HEK293T (cell line): ENCODE measurements at regions not wholly inside any gene's neighbourhood (a gene's known extent, or its start where the extent isn't known, plus 50 kb on each side); places are given as distances from the start of the nearest gene placed in this dataset.

ENCODE experiments used
- BHLHE40 ChIP-seq: fragments of 450-650 bp; IDR thresholded peaks from 2 replicates; pipeline ENCODE4 v1.6.1; 2016; ENCODE audit warnings: mild to moderate bottlenecking, moderate library complexity, borderline replicate concordance
- CTBP1 ChIP-seq: fragments of 450-650 bp; IDR thresholded peaks from 2 replicates; pipeline ENCODE4 v1.6.1; 2016; ENCODE audit warnings: borderline replicate concordance
- FOXK2 ChIP-seq: fragments of 450-650 bp; IDR thresholded peaks from 2 replicates; pipeline ENCODE4 v1.6.1; 2016; ENCODE audit warnings: mild to moderate bottlenecking
- FOXM1 ChIP-seq: fragments of 450-650 bp; IDR thresholded peaks from 2 replicates; pipeline ENCODE4 v1.6.1; 2017; ENCODE audit warnings: mild to moderate bottlenecking, borderline replicate concordance
- L3MBTL2 ChIP-seq: fragments of 450-650 bp; conservative IDR thresholded peaks from 2 replicates; pipeline ENCODE4 v1.6.1; 2016; ENCODE audit warnings: mild to moderate bottlenecking
- LEF1 ChIP-seq: fragments of 450-650 bp; IDR thresholded peaks from 2 replicates; pipeline ENCODE4 v1.6.1; 2017; ENCODE audit warnings: mild to moderate bottlenecking, borderline replicate concordance
- NFRKB ChIP-seq: fragments of 450-650 bp; IDR thresholded peaks from 2 replicates; pipeline ENCODE4 v1.6.1; 2016; ENCODE audit warnings: mild to moderate bottlenecking, moderate library complexity
- PKNOX1 ChIP-seq: fragments of 450-650 bp; IDR thresholded peaks from 2 replicates; pipeline ENCODE4 v1.6.1; 2016
- SP1 ChIP-seq: fragments of 450-650 bp; IDR thresholded peaks from 2 replicates; pipeline ENCODE4 v1.6.1; 2017
- SUZ12 ChIP-seq: fragments of 450-650 bp; IDR thresholded peaks from 2 replicates; pipeline ENCODE4 v1.6.1; 2016; ENCODE audit warnings: mild to moderate bottlenecking
- TARDBP ChIP-seq: fragments of 450-650 bp; IDR thresholded peaks from 2 replicates; pipeline ENCODE4 v1.6.1; 2016
- ZNF384 ChIP-seq: fragments of 450-650 bp; IDR thresholded peaks from 2 replicates; pipeline ENCODE4 v1.6.1; 2016

- TF ChIP-seq LEF1 (no peak), NFRKB (no peak), FOXK2 (no peak), ZNF384 (no peak), FOXM1 (no peak), SP1 (no peak), L3MBTL2 (no peak), BHLHE40 (no peak), SUZ12 (no peak), TARDBP (no peak), PKNOX1 (no peak), CTBP1 (no peak)
Measured at GRCh38 chr14:25463480-25463879, 413.5 kb upstream of the STXBP6 start.
